ENCODE measurements at regions not wholly inside any gene's neighbourhood (a gene's known extent, or its start where the extent isn't known, plus 50 kb on each side); places are given as distances from the start of the nearest gene placed in this dataset.

GRCh38 chr15:88324741-88325065 lies 68.2 kb upstream of the NTRK3 start:
- Histone ChIP-seq H3K36me3 (ENCODE audit: control insufficient read depth, low read length) (no peaks in the 10 kb centered on the region), H3K9me2 (replicated peaks; ENCODE audit: control insufficient read depth, low read length) (no peaks in the 10 kb centered on the region), H3K4me1 (ENCODE audit: control insufficient read depth, low read length) (no peaks in the 10 kb centered on the region), H3K27ac (ENCODE audit: low read depth, low read length) (no peak overlapping the region), H3K79me2 (ENCODE audit: control insufficient read depth, low read length) (no peaks in the 10 kb centered on the region), H4K20me1 (ENCODE audit: control insufficient read depth, insufficient read depth, low read depth, low read length) (no peaks in the 10 kb centered on the region), H3K4me3 (ENCODE audit: low read length) (no peak overlapping the region), H3F3A (ENCODE audit: control insufficient read depth, insufficient read depth) (no peaks in the 10 kb centered on the region), H3K27me3 (ENCODE audit: control insufficient read depth, low read length) (peaks cover 9% of the 10 kb centered on the region; the same call in 1 of the 2 replicates), H3K9me3 (ENCODE audit: control insufficient read depth, insufficient read depth, low read length) (no peaks in the 10 kb centered on the region), H3K4me2 (ENCODE audit: low read length) (no peak overlapping the region)
- no peak for TF ChIP-seq CTCF (IDR thresholded peaks at IDR 0.05; ENCODE audit: low read depth, low read length, poor library complexity, severe bottlenecking)
- no peak for TF ChIP-seq EZH2phosphoT487 (IDR thresholded peaks at IDR 0.05; ENCODE audit: borderline replicate concordance, low read length)

- Histone ChIP-seq H4K20me1 (ENCODE audit: control insufficient read depth, insufficient read depth, low read depth, low read length) (no peaks in the 10 kb centered on the region), H3K27ac (ENCODE audit: low read depth, low read length) (no peak overlapping the region), H3K79me2 (ENCODE audit: control insufficient read depth, low read length) (no peaks in the 10 kb centered on the region), H3K4me1 (ENCODE audit: control insufficient read depth, low read length) (no peaks in the 10 kb centered on the region), H3K9me2 (replicated peaks; ENCODE audit: control insufficient read depth, low read length) (no peaks in the 10 kb centered on the region), H3K27me3 (ENCODE audit: control insufficient read depth, low read length) (peaks cover 9% of the 10 kb centered on the region; the same call in 1 of the 2 replicates), H3F3A (ENCODE audit: control insufficient read depth, insufficient read depth) (no peaks in the 10 kb centered on the region), H3K9me3 (ENCODE audit: control insufficient read depth, insufficient read depth, low read length) (no peaks in the 10 kb centered on the region), H3K4me2 (ENCODE audit: low read length) (no peak overlapping the region), H3K36me3 (ENCODE audit: control insufficient read depth, low read length) (no peaks in the 10 kb centered on the region), H3K4me3 (ENCODE audit: low read length) (no peak overlapping the region)
- TF ChIP-seq CTCF (IDR thresholded peaks at IDR 0.05; ENCODE audit: low read depth, low read length, poor library complexity, severe bottlenecking) (no peak), EZH2phosphoT487 (IDR thresholded peaks at IDR 0.05; ENCODE audit: borderline replicate concordance, low read length) (no peak)
Measured at GRCh38 chr15:88323976-88324740, 67.6 kb upstream of the NTRK3 start.

GRCh38 chr15:88323468-88323867 lies 66.9 kb upstream of the NTRK3 start:
- no peaks in the 10 kb centered on the region for H3K79me2 ChIP-seq (ENCODE audit: control insufficient read depth, low read length)
- no peak overlapping the region for H3K4me2 ChIP-seq (ENCODE audit: low read length)
- no peaks in the 10 kb centered on the region for H3K4me1 ChIP-seq (ENCODE audit: control insufficient read depth, low read length)
- TF ChIP-seq EZH2phosphoT487 (IDR thresholded peaks at IDR 0.05; ENCODE audit: borderline replicate concordance, low read length) (no peak), CTCF (IDR thresholded peaks at IDR 0.05; ENCODE audit: low read depth, low read length, poor library complexity, severe bottlenecking) (no peak)
- H3K9me2 ChIP-seq (replicated peaks; ENCODE audit: control insufficient read depth, low read length), result no peaks in the 10 kb centered on the region
- no peaks in the 10 kb centered on the region for H4K20me1 ChIP-seq (ENCODE audit: control insufficient read depth, insufficient read depth, low read depth, low read length)
- H3F3A ChIP-seq (ENCODE audit: control insufficient read depth, insufficient read depth), result no peaks in the 10 kb centered on the region
- peaks cover 9% of the 10 kb centered on the region; the same call in 1 of the 2 replicates for H3K27me3 ChIP-seq (ENCODE audit: control insufficient read depth, low read length)
- H3K27ac ChIP-seq (ENCODE audit: low read depth, low read length), result no peak overlapping the region
- no peaks in the 10 kb centered on the region for H3K36me3 ChIP-seq (ENCODE audit: control insufficient read depth, low read length)
- H3K4me3 ChIP-seq (ENCODE audit: low read length), result no peak overlapping the region
- no peaks in the 10 kb centered on the region for H3K9me3 ChIP-seq (ENCODE audit: control insufficient read depth, insufficient read depth, low read length)

Data from DOHH2 (cell line).